ENCODE measurements at regions not wholly inside any gene's neighbourhood (a gene's known extent, or its start where the extent isn't known, plus 50 kb on each side); places are given as distances from the start of the nearest gene placed in this dataset.

DNA sequence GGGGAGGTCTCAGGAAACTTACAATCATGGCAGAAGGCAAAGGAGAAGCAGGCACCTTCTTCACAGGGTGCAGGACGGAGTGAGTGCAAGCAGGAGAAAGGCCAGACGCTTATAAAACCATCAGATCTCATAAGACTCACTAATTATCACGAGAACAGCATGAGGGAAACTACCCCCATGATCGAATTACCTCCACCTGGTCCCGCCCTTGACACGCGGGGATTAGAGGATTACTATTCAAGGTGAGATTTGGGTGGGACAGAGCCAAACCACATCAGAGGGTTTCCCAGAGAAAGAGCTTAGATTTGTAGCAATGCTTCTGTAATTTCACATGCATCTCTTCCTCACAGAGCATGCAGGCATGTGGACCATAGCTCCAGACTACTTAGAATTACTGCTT lies 615.7 kb upstream of the UBE2E2 start:
- H3K36me3 Mint-ChIP-seq (ENCODE audit: low read depth): no peaks in the 10 kb centered on the region
- H3K27ac Mint-ChIP-seq: no peak overlapping the region
- no peak overlapping the region for H3K4me3 Mint-ChIP-seq
- no peaks in the 10 kb centered on the region for H3K27me3 Mint-ChIP-seq
- H3K4me1 Mint-ChIP-seq: no peaks in the 10 kb centered on the region
- ATAC-seq (replicated peaks): no peak
- peaks cover 7% of the 10 kb centered on the region for H3K9me3 Mint-ChIP-seq

DNA sequence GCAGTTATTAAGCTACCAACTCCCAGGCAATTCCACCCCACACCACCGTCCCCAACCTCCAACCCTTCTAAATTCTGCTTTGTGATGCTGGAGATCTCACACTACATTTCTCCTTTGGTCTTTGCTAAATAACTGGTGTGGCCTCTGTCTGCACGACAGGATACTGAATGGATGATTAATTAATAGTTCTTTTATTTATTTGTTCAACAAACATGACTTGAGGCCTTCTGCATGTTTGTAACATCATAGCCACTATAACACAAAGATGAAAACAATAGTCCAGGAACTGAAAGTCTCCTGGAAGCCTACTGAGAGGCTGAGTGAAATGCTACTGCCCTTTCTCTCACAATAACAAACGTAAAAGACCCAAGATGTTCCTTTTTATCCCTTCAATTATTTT lies 609.5 kb upstream of the UBE2E2 start:
- H3K27ac Mint-ChIP-seq: no peak overlapping the region
- no peaks in the 10 kb centered on the region for H3K36me3 Mint-ChIP-seq (ENCODE audit: low read depth)
- no peaks in the 10 kb centered on the region for H3K27me3 Mint-ChIP-seq
- peaks cover 17% of the 10 kb centered on the region for H3K9me3 Mint-ChIP-seq
- no peak overlapping the region for H3K4me3 Mint-ChIP-seq
- ATAC-seq (replicated peaks): no peak
- H3K4me1 Mint-ChIP-seq: no peaks in the 10 kb centered on the region

DNA sequence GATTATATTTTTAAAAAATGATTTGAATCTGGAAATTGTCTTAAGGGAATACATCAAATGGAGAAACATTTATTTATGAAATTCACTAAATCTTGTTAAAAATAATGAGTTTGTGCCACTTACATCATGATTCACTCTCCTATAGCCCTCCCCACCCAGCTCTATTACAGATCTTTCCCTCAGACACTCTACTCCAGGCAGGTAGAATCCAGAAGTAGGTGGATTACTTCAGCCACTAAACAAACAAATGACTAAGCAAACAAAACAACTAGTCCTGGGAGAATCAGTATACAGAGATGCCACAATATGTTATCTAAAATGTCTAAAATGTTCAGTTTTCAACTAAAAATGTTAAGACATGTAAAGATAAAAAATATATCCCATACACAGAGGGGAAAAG lies 608.1 kb upstream of the UBE2E2 start:
- no peak overlapping the region for H3K4me3 Mint-ChIP-seq
- no peaks in the 10 kb centered on the region for H3K4me1 Mint-ChIP-seq
- H3K27me3 Mint-ChIP-seq: no peaks in the 10 kb centered on the region
- H3K9me3 Mint-ChIP-seq: peaks cover 14% of the 10 kb centered on the region
- H3K36me3 Mint-ChIP-seq (ENCODE audit: low read depth): no peaks in the 10 kb centered on the region
- ATAC-seq (replicated peaks): no peak
- no peak overlapping the region for H3K27ac Mint-ChIP-seq

DNA sequence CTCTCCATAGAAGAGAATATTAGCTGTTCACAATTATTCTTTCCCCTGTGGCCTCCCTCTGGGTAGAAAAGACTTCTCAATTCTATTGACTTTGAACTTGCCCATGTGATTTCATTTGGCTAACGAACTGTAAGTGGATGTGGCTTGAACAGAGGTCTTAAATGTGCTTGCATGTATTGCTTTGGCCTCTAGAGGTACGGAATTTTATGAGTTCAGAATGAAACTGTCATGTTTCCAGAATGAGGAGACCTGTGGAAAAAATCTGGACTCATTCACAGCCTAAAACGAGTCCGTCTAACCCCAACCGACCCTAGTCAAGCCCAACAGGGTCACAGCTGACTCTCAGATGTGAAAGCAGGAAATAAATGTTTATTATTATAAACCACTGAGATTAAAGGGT lies 596.7 kb upstream of the UBE2E2 start:
- Mint-ChIP-seq H3K4me3 (no peak overlapping the region), H3K4me1 (no peaks in the 10 kb centered on the region), H3K36me3 (ENCODE audit: low read depth) (no peaks in the 10 kb centered on the region), H3K9me3 (peaks cover 7% of the 10 kb centered on the region), H3K27me3 (no peaks in the 10 kb centered on the region), H3K27ac (no peak overlapping the region)
- no peak for ATAC-seq (replicated peaks)

DNA sequence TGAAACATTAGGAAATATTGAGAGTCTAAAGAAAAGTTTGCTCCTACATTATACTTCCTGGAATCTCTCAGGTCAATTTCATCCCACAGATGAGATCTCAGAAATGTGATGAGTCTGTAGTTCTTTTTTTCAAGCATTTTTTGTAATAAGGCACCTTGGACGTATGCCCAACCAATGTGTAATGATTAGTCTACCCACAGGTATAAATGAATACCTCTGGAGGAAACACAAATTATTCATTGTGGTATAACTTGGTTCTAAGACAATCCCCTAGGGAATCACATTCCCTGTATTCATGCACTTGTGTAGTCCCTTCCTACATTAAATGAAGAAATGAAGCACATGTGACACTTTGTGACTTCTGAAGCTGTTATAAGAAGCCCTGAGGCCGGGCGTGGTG lies 596.2 kb upstream of the UBE2E2 start:
- ATAC-seq (replicated peaks): no peak
- H3K27me3 Mint-ChIP-seq: no peaks in the 10 kb centered on the region

DNA sequence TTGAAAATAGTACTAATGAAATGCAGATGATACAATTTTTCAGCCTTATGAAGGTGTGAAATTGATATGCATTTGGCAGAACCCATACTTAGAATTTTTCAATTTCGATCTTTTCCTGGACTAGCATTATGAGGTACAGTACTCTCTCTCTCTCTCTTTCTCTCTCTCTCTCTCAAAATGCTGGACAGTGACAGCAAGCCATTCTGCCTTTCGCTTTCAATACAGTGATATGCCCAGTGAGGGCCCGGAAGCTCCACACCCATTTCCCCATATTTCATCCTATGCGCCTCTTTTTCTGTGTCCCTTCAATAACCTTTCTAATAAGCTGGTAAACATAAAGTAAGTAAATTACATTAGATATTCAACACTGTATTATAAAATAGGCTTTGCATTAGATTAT lies 595.0 kb upstream of the UBE2E2 start:
- H3K9me3 Mint-ChIP-seq: peaks cover 12% of the 10 kb centered on the region
- no peaks in the 10 kb centered on the region for H3K27me3 Mint-ChIP-seq
- no peak overlapping the region for H3K4me3 Mint-ChIP-seq
- ATAC-seq (replicated peaks): no peak
- H3K27ac Mint-ChIP-seq: no peak overlapping the region
- no peaks in the 10 kb centered on the region for H3K4me1 Mint-ChIP-seq
- H3K36me3 Mint-ChIP-seq (ENCODE audit: low read depth): no peaks in the 10 kb centered on the region

More for the DNA sequence above, 596.2 kb upstream of the UBE2E2 start:
- peaks cover 7% of the 10 kb centered on the region for H3K9me3 Mint-ChIP-seq
- no peak overlapping the region for H3K27ac Mint-ChIP-seq
- no peaks in the 10 kb centered on the region for H3K4me1 Mint-ChIP-seq
- H3K4me3 Mint-ChIP-seq: no peak overlapping the region
- no peaks in the 10 kb centered on the region for H3K36me3 Mint-ChIP-seq (ENCODE audit: low read depth)

DNA sequence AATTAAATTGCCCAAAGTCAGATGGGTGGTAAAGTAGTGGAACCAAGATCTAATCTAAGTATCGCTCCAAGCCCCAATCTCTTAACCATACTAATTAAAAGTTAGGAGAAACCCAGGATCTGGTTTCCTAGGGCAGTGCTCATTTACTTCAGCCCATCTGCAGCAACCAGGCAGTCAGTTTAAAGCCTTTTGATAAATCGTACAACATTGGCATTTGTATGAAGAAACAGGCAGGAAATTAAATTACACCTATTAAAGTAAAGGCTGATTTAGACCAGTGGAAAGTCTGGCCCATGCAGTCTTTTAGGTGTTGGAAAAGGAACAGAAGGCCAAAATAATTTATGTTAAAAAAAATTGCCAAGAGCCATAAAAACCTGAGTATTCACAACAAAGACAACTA lies 594.4 kb upstream of the UBE2E2 start:
- H3K27ac Mint-ChIP-seq: no peak overlapping the region
- no peak for ATAC-seq (replicated peaks)

DNA sequence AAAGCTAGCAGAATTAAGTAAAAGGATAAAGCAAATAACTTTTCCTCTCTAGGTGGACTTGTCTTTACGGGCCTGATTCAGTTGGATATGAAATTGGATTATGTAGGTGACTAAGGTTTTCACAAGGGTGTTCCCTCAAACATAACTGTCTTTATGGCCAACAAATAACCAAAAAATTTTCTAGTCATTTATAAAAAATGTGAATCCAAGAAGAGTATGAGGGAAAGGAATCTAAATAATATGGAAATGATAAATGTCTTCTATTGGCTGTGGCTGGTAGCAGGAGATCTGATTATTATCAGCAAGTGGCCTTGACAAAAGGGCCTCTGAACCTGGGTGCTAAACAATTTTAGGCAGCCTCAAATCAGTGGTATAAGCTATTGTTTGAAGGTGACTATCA lies 594.0 kb upstream of the UBE2E2 start:
- no peak for ATAC-seq (replicated peaks)
- Mint-ChIP-seq H3K4me1 (no peaks in the 10 kb centered on the region), H3K36me3 (ENCODE audit: low read depth) (no peaks in the 10 kb centered on the region), H3K4me3 (no peak overlapping the region), H3K27ac (no peak overlapping the region), H3K27me3 (no peaks in the 10 kb centered on the region), H3K9me3 (peaks cover 12% of the 10 kb centered on the region)

More for the DNA sequence above, 594.4 kb upstream of the UBE2E2 start:
- Mint-ChIP-seq H3K9me3 (peaks cover 12% of the 10 kb centered on the region), H3K27me3 (no peaks in the 10 kb centered on the region), H3K4me1 (no peaks in the 10 kb centered on the region), H3K36me3 (ENCODE audit: low read depth) (no peaks in the 10 kb centered on the region), H3K4me3 (no peak overlapping the region)

DNA sequence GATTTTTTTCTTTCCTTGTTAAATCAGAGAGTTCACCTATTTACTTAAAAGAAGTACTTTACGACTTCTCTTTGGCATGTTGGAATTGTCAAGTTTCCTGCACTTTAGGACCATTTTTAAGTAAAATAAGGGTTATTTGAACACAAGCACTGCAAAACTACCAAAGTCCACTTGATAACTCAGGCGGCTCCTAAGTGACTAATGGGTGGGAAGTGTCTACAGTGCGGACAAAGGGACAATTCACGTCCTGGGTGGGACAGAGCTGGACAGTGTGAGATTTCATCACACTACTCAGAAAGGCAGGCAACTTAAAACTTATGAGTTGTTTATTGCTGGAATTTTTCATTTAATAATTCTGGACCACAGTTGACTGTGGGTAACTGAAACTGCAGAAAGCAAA lies 590.2 kb upstream of the UBE2E2 start:
- ATAC-seq (replicated peaks): no peak
- Mint-ChIP-seq H3K36me3 (ENCODE audit: low read depth) (no peaks in the 10 kb centered on the region), H3K4me1 (no peaks in the 10 kb centered on the region), H3K9me3 (peaks cover 8% of the 10 kb centered on the region), H3K27me3 (no peaks in the 10 kb centered on the region), H3K27ac (no peak overlapping the region), H3K4me3 (no peak overlapping the region)

DNA sequence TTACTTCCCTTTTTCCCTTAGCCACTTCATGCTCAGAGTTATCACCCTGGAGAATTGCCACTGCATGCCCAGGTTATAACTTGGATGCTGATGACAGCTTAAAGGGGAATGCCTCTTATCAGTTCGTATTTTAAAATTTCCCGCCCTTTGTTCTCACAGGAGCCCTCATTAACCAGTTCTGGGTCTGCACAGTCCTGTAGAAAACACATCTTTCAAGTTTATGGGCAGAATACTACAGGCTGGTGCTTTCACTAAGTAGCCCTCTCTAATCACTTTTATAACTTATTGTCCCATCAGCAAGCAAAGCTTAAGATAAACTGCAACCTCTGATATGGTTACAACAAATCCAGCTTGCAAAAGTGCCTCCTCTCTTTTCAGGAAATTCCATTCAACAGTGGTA lies 587.3 kb upstream of the UBE2E2 start:
- Mint-ChIP-seq H3K36me3 (ENCODE audit: low read depth) (no peaks in the 10 kb centered on the region), H3K27me3 (no peaks in the 10 kb centered on the region), H3K9me3 (peaks cover 5% of the 10 kb centered on the region), H3K27ac (no peak overlapping the region), H3K4me1 (no peaks in the 10 kb centered on the region), H3K4me3 (no peak overlapping the region)
- no peak for ATAC-seq (replicated peaks)

DNA sequence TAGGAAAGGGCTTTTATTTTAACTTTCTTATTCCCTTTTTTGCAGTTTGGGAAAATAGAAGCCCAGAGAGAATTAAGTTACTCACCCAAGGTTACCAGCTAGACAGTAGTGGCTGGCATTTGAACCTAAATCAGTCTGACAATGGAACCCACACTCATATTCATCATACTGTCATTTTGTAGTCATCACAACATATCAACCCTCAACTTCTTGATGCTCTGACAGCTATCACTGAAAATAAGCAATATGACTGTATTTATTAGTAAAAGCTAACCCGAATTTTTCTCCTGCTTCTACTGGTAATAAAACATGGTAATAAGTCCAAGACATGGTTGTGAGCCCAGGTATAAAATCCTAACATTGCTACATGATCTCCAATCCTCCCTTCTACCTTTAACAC lies 585.8 kb upstream of the UBE2E2 start:
- no peak overlapping the region for H3K4me3 Mint-ChIP-seq
- H3K36me3 Mint-ChIP-seq (ENCODE audit: low read depth): no peaks in the 10 kb centered on the region
- H3K27me3 Mint-ChIP-seq: no peaks in the 10 kb centered on the region
- H3K9me3 Mint-ChIP-seq: peaks cover 5% of the 10 kb centered on the region
- no peak for ATAC-seq (replicated peaks)
- no peak overlapping the region for H3K27ac Mint-ChIP-seq
- no peaks in the 10 kb centered on the region for H3K4me1 Mint-ChIP-seq

DNA sequence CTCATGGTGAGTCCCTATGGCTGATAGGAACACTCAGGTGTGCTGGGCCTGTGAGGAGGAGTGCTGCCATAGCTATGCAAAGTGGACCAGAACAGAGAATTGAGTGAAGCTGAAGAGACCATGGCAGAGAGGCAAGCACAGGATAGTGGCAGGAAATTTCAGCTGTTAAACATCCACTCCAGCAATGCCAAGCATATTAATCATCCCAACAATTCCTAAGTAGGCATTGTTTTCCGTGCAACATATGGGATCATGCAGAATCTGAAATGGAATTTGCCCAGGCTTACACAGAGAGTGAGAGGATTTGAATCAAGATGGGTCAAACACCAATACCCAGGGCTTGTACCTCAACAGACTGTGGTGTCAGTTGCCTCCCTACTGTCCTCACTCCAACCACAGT lies 582.6 kb upstream of the UBE2E2 start:
- no peak overlapping the region for H3K27ac Mint-ChIP-seq
- no peaks in the 10 kb centered on the region for H3K4me1 Mint-ChIP-seq
- no peaks in the 10 kb centered on the region for H3K27me3 Mint-ChIP-seq
- H3K4me3 Mint-ChIP-seq: no peak overlapping the region
- peaks cover 3% of the 10 kb centered on the region for H3K9me3 Mint-ChIP-seq
- H3K36me3 Mint-ChIP-seq (ENCODE audit: low read depth): no peaks in the 10 kb centered on the region
- ATAC-seq (replicated peaks): no peak

DNA sequence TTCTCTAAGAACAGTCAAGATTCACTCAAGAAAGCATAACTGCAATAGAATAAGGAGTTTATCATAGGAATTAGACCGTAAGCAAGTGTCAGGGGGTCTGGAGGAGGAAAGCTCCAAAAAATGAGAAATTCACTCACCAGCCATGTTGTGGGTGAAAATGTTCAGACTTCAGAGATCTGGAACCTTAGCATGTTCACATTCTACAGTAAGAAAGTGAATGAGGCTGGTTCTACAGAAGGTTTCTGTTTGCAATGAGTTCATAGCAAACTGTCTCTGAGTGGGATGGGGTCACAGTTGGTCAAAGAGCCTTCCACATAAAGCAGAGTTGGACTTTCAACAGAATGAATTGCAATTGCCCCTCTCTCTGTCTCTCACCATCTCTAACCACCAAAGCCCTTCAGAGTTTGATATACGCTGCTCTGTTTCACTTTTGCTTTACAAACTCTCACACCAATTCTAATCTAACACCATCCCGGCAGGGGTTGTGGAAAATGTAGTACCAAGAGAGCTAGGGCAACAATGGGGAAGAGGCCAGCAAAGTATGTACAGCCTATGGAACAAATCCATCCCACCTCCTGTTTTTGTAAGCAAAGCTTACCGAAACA lies 581.8 kb upstream of the UBE2E2 start:
- no peak for ATAC-seq (replicated peaks)
- Mint-ChIP-seq H3K36me3 (ENCODE audit: low read depth) (no peaks in the 10 kb centered on the region), H3K9me3 (peaks cover 9% of the 10 kb centered on the region), H3K27me3 (no peaks in the 10 kb centered on the region), H3K4me1 (no peaks in the 10 kb centered on the region), H3K4me3 (no peak overlapping the region), H3K27ac (no peak overlapping the region)

DNA sequence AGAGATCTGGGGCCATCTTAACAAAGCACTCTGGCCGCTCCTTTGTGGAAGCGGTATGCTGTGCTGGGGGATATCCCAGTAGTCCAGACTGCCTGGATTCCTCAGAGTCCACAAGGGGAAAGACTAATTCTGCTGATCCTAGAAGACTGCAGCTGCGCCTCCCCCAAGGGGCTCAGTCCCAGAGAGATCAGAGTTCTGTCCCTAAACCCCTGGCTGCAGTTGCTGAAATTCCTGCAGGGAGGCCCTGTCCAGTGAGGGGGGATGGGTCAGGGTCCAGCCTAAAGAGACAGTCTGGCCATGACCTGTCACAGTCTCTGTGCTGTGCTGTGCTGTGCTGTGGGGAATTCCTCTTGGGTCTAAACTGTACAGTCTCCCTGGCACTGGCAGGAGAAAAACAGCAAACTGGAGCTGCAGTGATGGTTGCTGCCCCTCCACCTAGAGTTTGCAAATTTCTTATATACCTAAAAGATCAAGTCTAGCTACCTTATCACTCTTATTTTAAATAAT lies 575.1 kb upstream of the UBE2E2 start:
- no peaks in the 10 kb centered on the region for H3K36me3 Mint-ChIP-seq (ENCODE audit: low read depth)
- H3K4me3 Mint-ChIP-seq: no peak overlapping the region
- H3K4me1 Mint-ChIP-seq: no peaks in the 10 kb centered on the region
- no peak for ATAC-seq (replicated peaks)
- no peak overlapping the region for H3K27ac Mint-ChIP-seq
- H3K9me3 Mint-ChIP-seq: peaks cover 29% of the 10 kb centered on the region
- no peaks in the 10 kb centered on the region for H3K27me3 Mint-ChIP-seq

DNA sequence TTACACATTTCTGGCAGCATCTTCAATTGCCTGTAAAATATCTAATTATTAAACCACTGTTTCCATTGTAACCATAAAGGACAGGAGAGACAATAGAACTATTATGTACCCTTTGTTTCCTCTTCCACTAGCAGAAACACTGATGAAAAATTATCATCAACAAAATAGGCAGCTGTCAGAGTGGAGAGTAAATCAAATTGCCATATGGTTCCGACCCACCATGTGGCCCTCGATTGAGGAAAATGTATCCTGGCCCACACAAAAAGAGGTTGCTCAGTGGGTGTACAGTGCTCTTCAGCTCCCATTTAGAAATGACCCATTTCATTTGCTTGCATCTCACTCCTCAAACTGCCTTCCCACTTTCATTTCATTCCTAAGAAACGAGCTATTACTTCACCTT lies 570.6 kb upstream of the UBE2E2 start:
- H3K36me3 Mint-ChIP-seq (ENCODE audit: low read depth): no peaks in the 10 kb centered on the region
- ATAC-seq (replicated peaks): no peak

DNA sequence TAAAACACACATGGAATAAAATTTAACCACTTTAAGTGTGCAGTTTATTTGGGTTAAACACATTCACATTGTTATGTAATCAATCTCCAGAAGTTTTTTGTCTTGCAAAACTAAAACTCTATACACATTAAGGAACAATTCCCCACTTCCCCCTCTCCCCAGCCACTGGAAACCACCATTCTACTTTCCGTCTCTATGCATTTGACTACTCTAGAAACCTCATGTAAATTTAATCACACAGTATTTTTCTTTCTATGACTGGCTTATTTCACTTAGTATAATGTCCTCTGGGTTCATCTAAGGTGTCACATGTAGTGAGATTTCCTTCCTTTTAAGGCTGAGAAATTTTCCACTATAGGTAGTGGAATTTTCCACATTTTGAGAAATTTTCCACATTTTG lies 568.7 kb upstream of the UBE2E2 start:
- Mint-ChIP-seq H3K4me3 (no peak overlapping the region), H3K4me1 (no peaks in the 10 kb centered on the region), H3K27ac (no peak overlapping the region), H3K9me3 (peaks cover 8% of the 10 kb centered on the region), H3K36me3 (ENCODE audit: low read depth) (no peaks in the 10 kb centered on the region), H3K27me3 (no peaks in the 10 kb centered on the region)
- no peak for ATAC-seq (replicated peaks)

More for the DNA sequence above, 570.6 kb upstream of the UBE2E2 start:
- Mint-ChIP-seq H3K27ac (no peak overlapping the region), H3K4me3 (no peak overlapping the region), H3K4me1 (no peaks in the 10 kb centered on the region), H3K27me3 (no peaks in the 10 kb centered on the region), H3K9me3 (peaks cover 12% of the 10 kb centered on the region)

All from activated T-helper 17 cell treated with anti-CD3 and anti-CD28 coated beads, Interleukin-2, amount 50 U/mL, for 72 hours (primary cell).